IgD-negative memory B cell (primary cell): ENCODE measurements at regions not wholly inside any gene's neighbourhood (a gene's known extent, or its start where the extent isn't known, plus 50 kb on each side); places are given as distances from the start of the nearest gene placed in this dataset.

ENCODE experiments used
- H3K27ac Mint-ChIP-seq, 3 donors: one replicate each; pipeline ENCODE4 v1.8.0; 2020 to 2022; ENCODE audit warnings: mild to moderate bottlenecking in 3 of 3, mixed read lengths in 3 of 3, moderate library complexity in 1 of 3
- H3K27me3 Mint-ChIP-seq: one replicate; pipeline ENCODE4 v1.8.0; 2021; ENCODE audit warnings: mixed read lengths
- H3K36me3 Mint-ChIP-seq: one replicate; pipeline ENCODE4 v1.8.0; 2020; ENCODE audit warnings: mild to moderate bottlenecking, mixed read lengths
- H3K4me1 Mint-ChIP-seq, 3 donors: one replicate each; pipeline ENCODE4 v1.8.0; 2020 to 2022; ENCODE audit warnings: mixed read lengths in 3 of 3, mild to moderate bottlenecking in 1 of 3
- H3K4me3 Mint-ChIP-seq, 4 donors: one replicate each; pipeline ENCODE4 v1.8.0; 2020 to 2022; ENCODE audit warnings: mild to moderate bottlenecking in 4 of 4, mixed read lengths in 4 of 4, moderate library complexity in 3 of 4
- H3K9me3 Mint-ChIP-seq, 3 donors: one replicate each; pipeline ENCODE4 v1.8.0; 2020 to 2021; ENCODE audit warnings: mixed read lengths in 3 of 3, mild to moderate bottlenecking in 1 of 3

GRCh38 chr10:29169021-29169420, 119.8 kb upstream of the LYZL1 start:
- H3K36me3 Mint-ChIP-seq: no peaks in the 10 kb centered on the region
- H3K4me3 Mint-ChIP-seq: no peak overlapping the region
- no peaks in the 10 kb centered on the region for H3K4me1 Mint-ChIP-seq
- no peak overlapping the region for H3K27ac Mint-ChIP-seq
- H3K9me3 Mint-ChIP-seq: peaks cover 2 to 29% (median 17%) of the 10 kb centered on the region in 3 donors
- peaks cover 1% of the 10 kb centered on the region for H3K27me3 Mint-ChIP-seq

- Mint-ChIP-seq H3K9me3 (peaks cover 2 to 21% (median 17%) of the 10 kb centered on the region in 3 donors), H3K36me3 (no peaks in the 10 kb centered on the region), H3K4me3 (no peak overlapping the region), H3K4me1 (no peaks in the 10 kb centered on the region), H3K27me3 (peaks cover 1% of the 10 kb centered on the region), H3K27ac (no peak overlapping the region)
Measured at GRCh38 chr10:29171717-29172116, 117.2 kb upstream of the LYZL1 start.

DNA sequence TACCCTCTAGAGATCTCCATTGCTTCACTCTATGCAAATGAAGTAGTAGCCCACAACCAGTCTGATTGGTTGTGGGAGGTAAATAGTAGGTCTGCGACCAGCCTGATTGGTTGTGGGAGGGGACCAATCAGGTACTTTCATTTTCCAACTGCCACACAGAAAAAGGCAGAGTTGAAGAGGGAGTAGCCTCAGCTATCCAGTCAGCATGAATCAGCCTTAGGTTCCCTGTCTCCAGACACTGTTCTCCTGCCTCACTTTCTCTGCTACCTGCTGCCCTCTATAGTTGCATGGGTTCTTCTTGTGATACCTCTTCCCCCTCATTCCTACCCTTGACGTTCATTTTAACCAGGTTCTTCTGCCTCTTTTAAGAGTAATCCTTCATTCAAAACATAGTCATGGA, 114.5 kb upstream of the LYZL1 start:
- H3K9me3 Mint-ChIP-seq: peaks cover 2 to 12% (median 11%) of the 10 kb centered on the region in 3 donors
- no peak overlapping the region for H3K4me3 Mint-ChIP-seq
- H3K4me1 Mint-ChIP-seq: no peaks in the 10 kb centered on the region
- no peaks in the 10 kb centered on the region for H3K36me3 Mint-ChIP-seq
- peaks cover 4% of the 10 kb centered on the region for H3K27me3 Mint-ChIP-seq
- H3K27ac Mint-ChIP-seq: no peak overlapping the region

DNA sequence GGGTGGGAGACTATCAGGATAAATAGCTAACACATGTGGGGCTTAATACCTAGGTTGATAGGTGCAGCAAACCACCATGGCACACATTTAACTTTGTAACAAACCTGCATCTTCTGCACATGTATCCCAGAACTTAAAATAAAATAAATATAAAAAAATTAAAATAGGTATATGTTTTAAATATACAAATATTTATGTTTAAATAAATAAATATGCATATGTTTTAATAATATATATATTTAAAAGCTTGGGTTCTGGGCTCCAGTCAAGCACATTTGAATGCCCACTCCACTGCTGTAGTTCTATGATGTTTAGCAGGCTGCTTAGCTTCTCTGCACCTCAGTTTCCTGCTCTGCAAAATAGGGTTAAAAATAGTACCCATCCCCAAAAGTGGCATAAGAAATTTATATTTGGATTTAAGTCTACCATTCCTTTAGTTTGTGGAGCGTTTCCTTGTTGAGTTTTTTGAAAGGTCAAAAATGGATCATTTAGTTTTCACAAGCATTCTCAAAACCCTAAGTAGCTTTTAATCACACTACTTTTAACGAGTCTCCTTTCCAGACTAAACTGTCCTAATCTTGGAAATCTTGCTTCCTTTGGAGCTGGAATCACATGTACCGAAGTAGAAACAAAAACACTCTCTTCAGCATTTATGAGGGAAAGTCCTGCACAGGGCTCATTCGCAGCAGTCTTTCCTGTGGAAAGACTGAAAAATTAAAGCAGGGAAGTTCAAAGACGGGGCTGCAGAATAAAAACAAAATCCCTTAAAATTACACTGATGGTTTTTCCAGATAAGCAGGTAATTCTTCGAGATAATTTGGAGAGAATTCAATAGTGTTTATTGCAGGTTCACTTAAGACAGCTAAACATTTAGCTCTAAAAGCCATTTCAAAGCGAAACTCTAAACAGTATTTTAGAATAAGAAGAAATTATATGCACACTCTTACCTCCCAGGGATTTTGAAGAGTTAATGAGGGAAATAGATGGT, 111.7 kb upstream of the LYZL1 start:
- peaks cover 4% of the 10 kb centered on the region for H3K27me3 Mint-ChIP-seq
- no peak overlapping the region for H3K4me3 Mint-ChIP-seq
- H3K9me3 Mint-ChIP-seq: peaks cover 0 to 4% (median 0%) of the 10 kb centered on the region in 3 donors
- no peaks in the 10 kb centered on the region for H3K4me1 Mint-ChIP-seq
- H3K27ac Mint-ChIP-seq: peak overlapping the region in 1 of 3 donors; percentile 33
- H3K36me3 Mint-ChIP-seq: no peaks in the 10 kb centered on the region

DNA sequence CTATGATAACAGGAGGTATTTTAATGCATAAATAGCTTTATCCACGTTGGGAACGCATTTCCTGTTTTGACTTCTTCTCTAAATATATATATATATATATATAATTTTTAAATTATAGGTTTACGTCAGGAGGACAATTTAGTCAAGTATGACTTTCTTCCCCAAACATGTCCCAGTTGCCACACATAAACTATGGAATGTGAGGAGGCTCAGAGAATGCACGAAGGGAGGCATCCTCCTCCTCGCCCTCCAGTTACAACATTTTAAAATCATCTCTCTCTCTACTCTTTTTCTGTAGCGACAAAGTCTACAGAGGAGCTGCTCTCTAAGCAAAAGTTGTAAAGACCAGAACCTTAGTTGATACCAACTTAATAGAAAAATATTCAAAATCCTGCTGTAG, 106.9 kb upstream of the LYZL1 start:
- H3K36me3 Mint-ChIP-seq: no peaks in the 10 kb centered on the region
- H3K9me3 Mint-ChIP-seq: no peaks in the 10 kb centered on the region
- H3K4me3 Mint-ChIP-seq: no peak overlapping the region
- peaks cover 0 to 2% (median 0%) of the 10 kb centered on the region in 3 donors for H3K4me1 Mint-ChIP-seq
- H3K27ac Mint-ChIP-seq: no peak overlapping the region
- H3K27me3 Mint-ChIP-seq: peaks cover 6% of the 10 kb centered on the region

- Mint-ChIP-seq H3K27ac (no peak overlapping the region), H3K9me3 (no peaks in the 10 kb centered on the region), H3K4me1 (peaks cover 0 to 2% (median 0%) of the 10 kb centered on the region in 3 donors), H3K27me3 (peaks cover 6% of the 10 kb centered on the region), H3K36me3 (no peaks in the 10 kb centered on the region), H3K4me3 (no peak overlapping the region)
Measured at GRCh38 chr10:29183301-29183945, 105.4 kb upstream of the LYZL1 start.

GRCh38 chr10:29184205-29185000, 104.5 kb upstream of the LYZL1 start:
- peaks cover 0 to 2% (median 0%) of the 10 kb centered on the region in 3 donors for H3K4me1 Mint-ChIP-seq
- H3K9me3 Mint-ChIP-seq: no peaks in the 10 kb centered on the region
- no peak overlapping the region for H3K4me3 Mint-ChIP-seq
- no peak overlapping the region for H3K27ac Mint-ChIP-seq
- H3K36me3 Mint-ChIP-seq: no peaks in the 10 kb centered on the region
- H3K27me3 Mint-ChIP-seq: peaks cover 4% of the 10 kb centered on the region

GRCh38 chr10:29185050-29185449, 103.8 kb upstream of the LYZL1 start:
- Mint-ChIP-seq H3K27me3 (peaks cover 4% of the 10 kb centered on the region), H3K36me3 (no peaks in the 10 kb centered on the region), H3K4me3 (no peak overlapping the region), H3K27ac (no peak overlapping the region), H3K9me3 (no peaks in the 10 kb centered on the region), H3K4me1 (peaks cover 0 to 2% (median 0%) of the 10 kb centered on the region in 3 donors)

GRCh38 chr10:29186221-29186620, 102.6 kb upstream of the LYZL1 start:
- Mint-ChIP-seq H3K27me3 (peaks cover 3% of the 10 kb centered on the region), H3K4me3 (no peak overlapping the region), H3K36me3 (no peaks in the 10 kb centered on the region), H3K4me1 (peaks cover 0 to 2% (median 0%) of the 10 kb centered on the region in 3 donors), H3K9me3 (no peaks in the 10 kb centered on the region), H3K27ac (no peak overlapping the region)

GRCh38 chr10:29189256-29189655, 99.6 kb upstream of the LYZL1 start:
- no peaks in the 10 kb centered on the region for H3K9me3 Mint-ChIP-seq
- H3K4me3 Mint-ChIP-seq: no peak overlapping the region
- H3K27me3 Mint-ChIP-seq: peaks cover 5% of the 10 kb centered on the region
- peaks cover 0 to 2% (median 0%) of the 10 kb centered on the region in 3 donors for H3K4me1 Mint-ChIP-seq
- H3K36me3 Mint-ChIP-seq: no peaks in the 10 kb centered on the region
- no peak overlapping the region for H3K27ac Mint-ChIP-seq

DNA sequence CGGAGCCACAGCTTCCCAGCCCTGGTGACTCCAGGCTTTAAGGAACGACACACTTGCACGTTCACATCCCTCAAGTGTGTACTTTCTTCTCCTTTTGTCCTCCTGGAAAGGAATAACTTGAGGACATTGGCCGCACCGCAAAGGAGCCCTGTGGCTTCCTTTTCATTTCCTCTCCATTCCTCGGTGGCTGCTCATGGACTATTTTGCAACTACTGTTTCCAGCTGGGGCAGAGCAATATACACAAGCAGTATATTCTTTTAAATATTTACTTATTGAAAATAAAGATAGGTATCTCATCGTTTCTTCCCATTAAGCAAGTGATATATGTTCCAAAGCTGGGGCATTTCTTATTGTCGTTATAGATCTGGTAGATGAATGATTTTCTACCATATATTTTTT, 97.2 kb upstream of the LYZL1 start:
- no peaks in the 10 kb centered on the region for H3K4me1 Mint-ChIP-seq
- H3K9me3 Mint-ChIP-seq: peaks cover 3 to 10% (median 5%) of the 10 kb centered on the region in 3 donors
- H3K27me3 Mint-ChIP-seq: peaks cover 5% of the 10 kb centered on the region
- no peak overlapping the region for H3K27ac Mint-ChIP-seq
- no peak overlapping the region for H3K4me3 Mint-ChIP-seq
- H3K36me3 Mint-ChIP-seq: no peaks in the 10 kb centered on the region

- H3K4me3 Mint-ChIP-seq: no peak overlapping the region
- H3K27me3 Mint-ChIP-seq: peaks cover 1% of the 10 kb centered on the region
Measured at GRCh38 chr10:29199339-29199738, 89.5 kb upstream of the LYZL1 start.

DNA sequence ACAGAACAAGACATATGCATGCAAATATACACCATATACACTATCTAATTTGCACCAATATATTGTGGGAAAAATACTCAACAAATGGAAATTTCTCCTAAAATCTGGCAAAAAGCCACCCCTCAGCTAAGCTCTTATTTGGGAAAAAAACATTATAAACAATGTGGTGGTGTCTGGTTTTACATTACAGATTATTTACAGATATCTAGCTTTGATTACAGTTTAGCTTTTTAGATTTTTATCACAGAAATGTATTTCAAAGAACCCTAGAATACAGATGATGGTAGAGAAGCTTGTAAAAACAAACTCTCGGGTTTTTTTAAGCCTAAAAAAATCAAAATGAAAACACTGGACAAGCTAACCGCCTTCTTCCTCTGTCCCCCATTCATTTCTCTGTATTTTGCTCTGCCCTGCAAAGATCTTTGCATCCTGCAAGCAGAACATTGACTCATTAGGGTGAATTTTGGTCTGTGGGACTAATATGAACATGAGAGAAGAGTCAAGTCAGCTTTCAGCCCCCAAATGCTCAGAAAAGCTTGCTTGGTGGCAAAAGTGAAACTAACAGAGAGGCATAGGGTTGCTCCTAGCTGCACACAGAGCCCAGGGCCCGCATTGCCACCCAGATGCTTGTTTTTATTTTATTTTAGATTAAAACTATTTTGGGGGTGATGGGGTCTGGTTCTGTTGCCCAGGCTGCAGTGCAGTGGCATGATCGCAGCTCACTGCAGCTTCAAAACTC, 88.8 kb upstream of the LYZL1 start:
- no peaks in the 10 kb centered on the region for H3K4me1 Mint-ChIP-seq
- peaks cover 1% of the 10 kb centered on the region for H3K27me3 Mint-ChIP-seq
- H3K36me3 Mint-ChIP-seq: no peaks in the 10 kb centered on the region
- peaks cover 2 to 6% (median 4%) of the 10 kb centered on the region in 3 donors for H3K9me3 Mint-ChIP-seq
- no peak overlapping the region for H3K4me3 Mint-ChIP-seq
- no peak overlapping the region for H3K27ac Mint-ChIP-seq

More at GRCh38 chr10:29199339-29199738, 89.5 kb upstream of the LYZL1 start:
- Mint-ChIP-seq H3K9me3 (peaks cover 4 to 10% (median 5%) of the 10 kb centered on the region in 3 donors), H3K27ac (no peak overlapping the region), H3K36me3 (no peaks in the 10 kb centered on the region), H3K4me1 (no peaks in the 10 kb centered on the region)

DNA sequence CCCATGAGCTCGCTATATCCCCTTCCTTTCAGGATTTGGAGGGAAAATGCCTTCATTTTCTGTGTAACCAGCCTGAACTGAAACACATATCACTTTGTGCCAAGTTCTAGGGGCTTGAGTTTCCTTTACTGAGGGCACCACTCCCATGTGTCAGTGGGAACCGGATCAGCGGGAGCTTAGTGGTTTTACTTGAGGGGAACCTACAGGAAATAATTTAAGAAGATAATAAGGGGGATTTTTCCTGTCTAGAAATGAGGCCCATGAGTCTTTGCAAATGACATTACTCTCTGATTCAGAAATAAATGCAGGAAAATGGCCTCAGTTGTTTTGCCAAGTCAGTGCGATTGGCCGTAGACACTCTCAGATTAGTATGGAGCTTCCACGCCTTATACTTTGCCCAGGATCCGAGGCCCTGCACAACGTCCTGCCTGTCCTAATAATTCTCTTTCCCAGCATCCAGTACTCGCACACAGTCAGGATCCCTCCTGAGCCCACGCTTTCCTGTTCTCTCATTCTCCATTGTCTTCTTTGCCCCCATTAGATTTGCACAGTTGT, 86.4 kb upstream of the LYZL1 start:
- H3K4me3 Mint-ChIP-seq: no peak overlapping the region
- H3K27me3 Mint-ChIP-seq: peaks cover 1% of the 10 kb centered on the region

More for the DNA sequence above, 86.4 kb upstream of the LYZL1 start:
- Mint-ChIP-seq H3K27ac (no peak overlapping the region), H3K36me3 (no peaks in the 10 kb centered on the region), H3K4me1 (peaks cover 0 to 3% (median 0%) of the 10 kb centered on the region in 3 donors), H3K9me3 (no peaks in the 10 kb centered on the region)
